Uterus (tissue), 2 donors: ENCODE measurements at regions not wholly inside any gene's neighbourhood (a gene's known extent, or its start where the extent isn't known, plus 50 kb on each side); places are given as distances from the start of the nearest gene placed in this dataset.

Source experiments
- POLR2A ChIP-seq, 2 donors: fragments of 450-650 bp; IDR thresholded peaks; one replicate each; pipeline ENCODE4 v1.6.1; 2016; ENCODE audit warnings: antibody characterized with exemption in 2 of 2, mild to moderate bottlenecking in 1 of 2, moderate library complexity in 1 of 2
- TF ChIP-seq, protein P1 (sequence below), 4 experiments: fragments of 200-600 bp in 2 of 4; fragments of 450-650 bp in 2 of 4; sonication (generic) in 2 of 4; IDR thresholded peaks; one replicate each; pipeline ENCODE4 v1.5.1; 2016 to 2019; ENCODE audit warnings: antibody characterized with exemption in 4 of 4, mild to moderate bottlenecking in 2 of 4, moderate library complexity in 1 of 4

DNA sequence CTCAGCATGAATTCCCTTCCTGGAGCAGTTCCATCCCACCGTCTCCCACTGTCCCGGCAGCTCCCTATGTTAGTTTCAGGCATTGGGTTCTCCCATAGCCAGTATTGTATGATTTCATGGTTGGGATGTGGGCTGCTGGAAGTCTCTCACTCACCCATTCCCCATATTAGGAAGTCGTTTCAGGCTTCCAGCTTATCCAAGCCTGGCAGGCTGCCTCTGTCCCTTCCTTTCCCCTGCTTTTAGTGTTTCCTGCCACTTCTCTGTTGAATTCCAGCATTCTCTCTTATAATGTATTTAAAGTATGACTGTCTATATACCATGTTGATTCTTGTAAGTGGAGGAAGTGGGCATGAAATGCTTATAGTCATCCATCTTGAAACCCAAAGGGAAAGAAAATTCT lies 309.7 kb upstream of the RBMS3 start:
- TF ChIP-seq POLR2A (IDR thresholded peaks at IDR 0.05), result no peak
- TF ChIP-seq, protein P1, sequence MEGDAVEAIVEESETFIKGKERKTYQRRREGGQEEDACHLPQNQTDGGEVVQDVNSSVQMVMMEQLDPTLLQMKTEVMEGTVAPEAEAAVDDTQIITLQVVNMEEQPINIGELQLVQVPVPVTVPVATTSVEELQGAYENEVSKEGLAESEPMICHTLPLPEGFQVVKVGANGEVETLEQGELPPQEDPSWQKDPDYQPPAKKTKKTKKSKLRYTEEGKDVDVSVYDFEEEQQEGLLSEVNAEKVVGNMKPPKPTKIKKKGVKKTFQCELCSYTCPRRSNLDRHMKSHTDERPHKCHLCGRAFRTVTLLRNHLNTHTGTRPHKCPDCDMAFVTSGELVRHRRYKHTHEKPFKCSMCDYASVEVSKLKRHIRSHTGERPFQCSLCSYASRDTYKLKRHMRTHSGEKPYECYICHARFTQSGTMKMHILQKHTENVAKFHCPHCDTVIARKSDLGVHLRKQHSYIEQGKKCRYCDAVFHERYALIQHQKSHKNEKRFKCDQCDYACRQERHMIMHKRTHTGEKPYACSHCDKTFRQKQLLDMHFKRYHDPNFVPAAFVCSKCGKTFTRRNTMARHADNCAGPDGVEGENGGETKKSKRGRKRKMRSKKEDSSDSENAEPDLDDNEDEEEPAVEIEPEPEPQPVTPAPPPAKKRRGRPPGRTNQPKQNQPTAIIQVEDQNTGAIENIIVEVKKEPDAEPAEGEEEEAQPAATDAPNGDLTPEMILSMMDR (IDR thresholded peaks at IDR 0.05), result no peak
